GM19238 (cell line): ENCODE measurements at regions not wholly inside any gene's neighbourhood (a gene's known extent, or its start where the extent isn't known, plus 50 kb on each side); places are given as distances from the start of the nearest gene placed in this dataset.

Source experiments
- DNase-seq: peaks from one replicate; pipeline ENCODE4 v3.0.0; 2011; ENCODE audit warnings: low spot score; ENCODE audit not compliant: insufficient read length

DNA sequence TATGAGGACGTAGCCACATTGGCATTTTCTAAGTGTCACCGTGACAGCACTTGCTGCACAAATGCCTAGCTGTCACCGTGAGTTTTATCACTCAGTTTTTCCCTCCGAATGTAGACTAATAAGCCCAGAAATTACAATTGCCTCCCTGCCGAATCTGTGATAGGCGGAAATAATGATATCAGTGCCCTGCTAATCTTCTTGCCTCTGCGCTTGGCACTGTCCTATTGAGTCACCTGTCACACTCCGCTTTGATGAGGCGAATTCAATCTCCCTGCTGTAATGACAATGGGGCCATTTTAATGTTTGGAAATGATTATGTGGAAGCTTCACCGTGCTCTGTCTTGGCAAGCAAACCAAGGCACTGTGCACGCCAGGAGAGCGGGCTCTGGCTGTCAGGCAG lies 112.8 kb downstream of the LINC00237 start:
- no peak for DNase-seq

- DNase-seq: no peak
Observed at GRCh38 chr20:20992686-20993360, 113.3 kb downstream of the LINC00237 start.

DNA sequence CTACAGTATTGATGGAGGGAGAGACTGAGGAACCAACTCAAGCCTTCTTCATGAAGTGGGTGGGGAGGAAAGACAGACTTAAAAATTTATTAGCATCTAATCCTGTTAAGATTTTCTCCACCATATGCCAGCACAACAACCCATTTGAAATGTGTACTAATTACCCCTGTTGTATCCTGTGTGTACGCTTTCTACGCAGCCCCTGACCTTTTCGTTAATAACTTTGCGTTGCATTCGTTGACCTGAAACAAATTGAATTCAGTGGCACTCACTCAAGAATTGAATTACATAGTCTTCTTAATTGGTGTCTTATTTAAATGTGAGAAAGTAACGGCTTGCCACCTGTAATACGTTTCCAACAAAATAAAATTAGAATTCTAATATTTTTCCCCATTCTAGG lies 113.9 kb downstream of the LINC00237 start:
- no peak for DNase-seq

DNA sequence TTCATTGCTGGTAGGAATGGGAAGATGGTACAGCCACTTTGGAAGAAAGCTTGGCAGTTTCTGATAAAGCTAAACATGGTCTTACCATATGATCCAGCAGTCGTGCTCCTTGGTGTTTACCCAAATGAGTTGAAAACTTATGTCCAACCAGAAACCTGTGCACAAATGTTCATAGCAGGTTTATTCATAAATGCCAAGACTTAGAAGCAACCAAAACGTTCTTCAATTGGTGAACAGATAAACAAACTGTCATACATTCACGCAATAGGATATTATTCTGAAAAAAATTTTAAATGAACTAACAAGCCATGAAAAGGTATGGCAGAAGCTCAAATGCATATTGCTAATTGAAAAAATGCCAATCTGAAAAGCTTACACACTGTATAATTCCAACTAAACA lies 117.1 kb downstream of the LINC00237 start:
- no peak for DNase-seq

GRCh38 chr20:20979934-20980333 lies 126.2 kb downstream of the LINC00237 start:
- DNase-seq: no peak

DNA sequence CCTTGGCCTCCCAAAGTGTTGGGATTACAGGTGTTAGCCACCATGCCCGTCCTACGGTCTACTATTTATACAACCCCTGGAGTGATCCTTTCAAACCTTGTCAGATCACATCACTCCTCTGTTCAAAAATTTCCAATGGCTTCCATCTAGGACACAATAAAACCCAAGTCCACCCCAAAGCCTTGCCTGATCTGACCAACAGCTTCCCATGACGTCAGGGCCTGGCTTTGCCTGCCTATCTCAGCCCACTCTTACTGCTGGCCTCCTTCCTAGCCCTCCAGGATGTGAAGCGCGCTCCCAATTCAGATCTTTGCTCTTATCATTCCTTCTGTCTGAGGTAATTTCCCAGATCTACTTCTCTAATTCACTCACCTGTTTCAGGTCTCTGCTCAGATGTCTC lies 128.4 kb downstream of the LINC00237 start:
- DNase-seq: no peak

GRCh38 chr20:20972490-20972889 lies 133.7 kb downstream of the LINC00237 start:
- no peak for DNase-seq

DNA sequence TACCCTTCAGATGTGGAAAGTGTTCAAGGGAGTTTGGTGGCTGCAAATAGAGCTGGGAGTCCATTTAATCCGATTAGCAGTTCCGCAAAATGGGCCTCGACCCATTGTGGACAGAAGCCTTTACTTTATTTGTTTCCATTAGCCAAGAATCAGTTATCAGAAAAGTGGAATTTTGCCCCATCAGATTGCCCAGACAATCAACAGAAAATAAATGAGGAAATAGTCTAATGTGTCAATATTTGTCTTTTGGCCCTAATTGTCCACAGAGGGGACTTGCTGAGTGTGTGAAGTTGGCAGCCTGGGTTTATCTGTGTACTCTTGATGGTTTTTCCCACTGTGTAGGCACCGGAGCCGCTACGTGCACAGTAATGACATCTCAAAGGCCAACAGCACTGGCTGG lies 134.3 kb downstream of the LINC00237 start:
- DNase-seq: no peak

DNA sequence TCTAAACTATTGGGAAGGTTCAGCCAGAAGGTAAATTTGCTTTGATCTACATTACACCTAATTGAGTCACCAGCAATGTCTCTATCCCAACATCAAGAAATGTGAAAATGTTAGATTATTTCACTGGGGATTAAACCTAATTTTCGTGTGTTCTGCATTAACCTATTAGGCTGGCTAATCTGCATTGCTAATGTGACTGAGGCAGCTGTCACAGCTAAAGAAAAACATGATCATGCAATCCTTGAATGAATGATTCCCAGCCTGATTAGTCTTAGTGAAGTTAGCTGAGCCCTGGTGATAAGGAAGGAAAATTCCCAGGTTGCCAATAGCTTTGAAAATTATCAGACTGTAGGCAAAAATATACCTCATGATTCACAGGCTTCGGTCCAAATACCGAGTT lies 135.3 kb downstream of the LINC00237 start:
- DNase-seq: no peak

GRCh38 chr20:20969701-20970280 lies 136.4 kb downstream of the LINC00237 start:
- DNase-seq: no peak

- no peak for DNase-seq
Observed at GRCh38 chr20:20967564-20968184, 138.5 kb downstream of the LINC00237 start.

DNA sequence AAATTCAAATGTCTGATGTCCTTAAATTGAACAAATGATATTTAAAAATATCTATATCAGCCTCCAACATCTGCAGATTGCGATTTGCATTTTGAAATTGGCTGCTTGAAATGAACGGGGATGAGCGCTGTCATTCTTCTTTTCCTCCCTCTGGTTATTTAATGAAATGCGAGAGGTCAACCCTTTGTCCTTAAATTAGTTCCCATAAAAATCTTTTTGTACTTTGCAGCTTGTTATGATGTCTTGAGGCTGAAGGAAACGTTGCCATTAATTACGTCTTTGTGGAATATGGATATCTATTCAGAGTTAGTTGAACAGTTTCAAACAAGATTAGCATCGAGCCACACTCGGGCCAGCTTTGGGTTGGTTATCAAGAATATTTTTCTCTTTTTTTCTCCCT lies 140.0 kb downstream of the LINC00237 start:
- DNase-seq: no peak

DNA sequence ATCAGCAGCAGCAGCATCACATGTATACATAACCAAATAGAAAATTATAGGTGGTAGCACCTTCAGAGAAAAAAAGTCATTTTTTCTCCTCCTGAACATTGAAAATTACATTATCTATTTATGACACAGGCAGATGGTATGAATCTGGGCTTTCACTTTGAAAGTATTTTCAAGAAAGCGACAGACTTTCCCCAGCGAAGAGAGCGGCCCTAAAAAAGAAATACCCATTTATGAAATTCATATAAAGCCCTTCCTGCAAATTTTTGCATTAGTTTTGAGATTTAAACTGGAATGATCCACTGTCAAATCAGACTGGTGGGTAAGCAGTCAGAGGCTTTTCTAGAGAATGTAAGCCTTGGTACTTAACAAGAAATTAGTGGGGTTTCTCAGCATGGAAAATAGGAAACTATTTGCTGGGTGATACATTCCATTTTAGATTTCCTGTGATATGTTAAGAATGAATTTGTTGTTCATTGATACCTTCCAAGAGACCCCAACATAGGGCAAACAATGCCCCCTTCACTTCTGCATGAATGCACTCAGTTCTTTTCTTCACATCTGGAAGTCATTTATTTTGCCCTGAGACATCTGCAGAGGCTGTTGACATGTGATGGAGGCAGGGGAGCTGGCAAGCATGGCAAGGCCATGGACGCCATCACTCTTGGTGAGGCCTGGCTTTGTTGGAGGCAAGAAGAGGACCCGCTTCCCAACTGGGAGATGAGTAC lies 147.0 kb downstream of the LINC00237 start:
- DNase-seq: no peak

GRCh38 chr20:20956513-20956931 lies 149.6 kb downstream of the LINC00237 start:
- no peak for DNase-seq

GRCh38 chr20:20955892-20956291 lies 150.3 kb downstream of the LINC00237 start:
- DNase-seq: no peak

DNA sequence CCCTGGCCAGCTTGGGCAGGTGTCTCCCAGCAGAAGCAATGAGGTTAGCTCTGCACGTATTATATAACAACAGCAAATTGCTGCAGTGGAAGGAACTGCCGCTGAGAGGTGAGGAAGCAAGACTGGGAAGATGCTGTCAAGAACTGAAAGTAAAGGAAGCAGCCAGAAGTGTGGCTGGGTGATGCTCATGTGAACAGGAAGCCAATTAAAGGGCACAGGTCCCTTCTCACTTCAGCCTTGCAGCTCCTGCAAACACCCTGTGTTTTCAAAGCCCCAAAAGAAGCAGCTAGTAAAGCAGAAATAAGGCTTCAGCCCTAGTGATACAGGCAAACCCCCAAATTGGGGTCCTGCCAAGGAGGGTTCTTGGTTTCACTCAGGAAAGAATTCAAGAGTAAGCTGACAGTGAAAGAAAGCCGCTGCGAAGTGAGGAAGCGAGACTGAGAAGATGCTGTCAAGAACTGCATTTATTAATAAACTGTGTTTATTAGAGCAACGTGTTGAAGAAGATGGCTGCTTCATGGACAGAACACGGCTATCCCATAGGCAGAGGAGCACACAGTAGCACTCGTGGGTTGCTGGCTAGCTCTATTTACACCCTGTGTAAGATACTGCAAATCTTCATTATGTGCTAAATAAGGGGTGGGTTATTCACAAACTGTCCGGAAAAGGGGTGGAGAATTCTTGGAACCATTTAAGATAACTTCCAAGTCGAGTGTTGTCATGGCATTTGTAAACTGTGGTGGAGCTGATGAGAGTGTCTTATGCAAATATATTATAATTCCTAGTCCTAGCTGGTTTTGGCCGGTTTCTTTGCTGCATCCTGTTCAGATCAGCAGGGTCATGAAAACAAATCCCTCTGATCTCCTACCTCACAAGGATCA lies 152.2 kb downstream of the LINC00237 start:
- DNase-seq: no peak

- no peak for DNase-seq
Observed at GRCh38 chr20:20950620-20951019, 155.5 kb downstream of the LINC00237 start.

DNA sequence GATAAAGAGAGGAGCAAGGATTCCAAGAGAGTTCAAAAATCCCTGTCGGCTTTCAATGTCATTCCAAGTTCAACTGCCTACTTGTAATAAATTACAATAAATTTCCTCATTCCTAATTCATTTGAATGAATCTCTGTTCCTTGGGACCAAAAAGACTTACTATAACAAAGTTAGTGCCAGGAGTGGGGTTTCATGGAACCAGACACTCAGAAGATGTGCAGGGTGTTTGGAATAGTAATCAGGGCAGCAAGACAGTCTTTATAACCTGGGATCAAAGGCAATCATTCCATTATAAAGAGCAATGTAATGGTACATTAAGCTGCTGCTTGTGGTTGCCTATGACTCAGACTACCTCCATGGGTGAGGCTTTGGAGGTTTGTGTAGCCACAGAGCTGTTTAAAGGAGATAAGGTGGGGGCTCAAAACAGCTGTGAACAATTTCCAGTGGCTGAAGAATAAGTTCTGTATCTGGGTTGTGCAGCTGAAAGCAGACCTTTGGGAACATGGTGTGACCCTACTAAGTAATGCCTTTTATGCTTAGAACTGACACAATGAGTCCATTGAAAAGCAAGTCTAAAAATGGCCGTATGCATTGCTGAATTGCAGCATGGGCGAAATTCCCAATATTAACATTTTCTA lies 159.9 kb downstream of the LINC00237 start:
- DNase-seq: no peak

DNA sequence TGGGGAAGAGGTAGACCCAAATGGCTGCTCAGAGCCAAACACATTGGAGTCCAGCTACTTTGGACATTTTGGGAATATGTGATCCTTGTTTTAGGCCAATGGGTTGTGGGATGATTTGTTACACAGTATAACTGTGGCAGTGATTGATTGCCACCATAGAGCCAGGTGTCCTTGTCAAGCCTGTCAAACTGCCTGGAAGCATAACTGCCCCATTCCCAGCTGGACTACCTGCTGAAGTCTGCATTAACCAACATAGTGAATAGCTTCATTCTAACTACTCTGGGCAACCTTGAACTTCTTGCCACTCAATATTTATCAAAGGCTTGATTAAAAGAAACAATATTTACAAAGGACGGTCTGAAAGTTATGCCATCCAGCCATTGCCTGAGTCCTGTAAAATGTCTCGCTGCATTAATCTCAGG lies 164.7 kb downstream of the LINC00237 start:
- DNase-seq: no peak

DNA sequence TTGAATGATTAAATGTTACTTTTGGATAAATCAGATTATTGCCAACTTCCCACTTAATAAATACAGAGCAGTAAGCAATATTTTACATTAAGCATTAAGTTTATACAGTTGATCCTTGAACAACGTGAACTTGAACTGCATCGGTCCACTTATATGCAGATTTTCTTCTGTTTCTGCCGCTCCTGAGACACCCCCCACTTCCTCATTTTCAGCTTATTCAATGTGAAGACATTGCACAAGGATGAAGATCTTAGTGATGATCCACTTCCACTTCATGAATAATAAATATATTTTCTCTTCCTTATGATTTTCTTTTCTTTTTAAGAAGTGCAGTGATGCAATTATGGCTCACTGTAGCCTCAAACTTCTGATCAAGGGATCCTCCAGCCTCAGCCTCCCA lies 167.2 kb downstream of the LINC00237 start:
- no peak for DNase-seq

DNA sequence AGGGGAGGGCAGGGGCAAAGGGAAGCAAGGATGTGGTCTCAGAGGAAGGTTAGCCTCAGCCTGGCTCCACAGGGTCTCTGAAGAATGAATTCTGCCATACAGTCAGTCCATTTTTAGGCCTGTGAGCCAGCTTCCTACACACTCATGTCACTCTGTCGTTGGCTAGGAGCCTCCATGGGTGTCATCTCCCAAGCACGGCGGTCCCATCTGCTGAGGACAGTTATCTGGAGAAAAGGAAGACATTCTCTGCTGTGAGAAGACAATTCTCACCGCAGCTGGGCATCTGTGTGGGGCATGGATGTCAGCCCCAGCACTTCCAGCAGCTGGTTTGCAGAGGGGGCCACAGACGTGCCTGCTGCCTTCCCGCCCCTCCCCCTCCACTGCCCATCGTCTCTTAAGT lies 167.6 kb downstream of the LINC00237 start:
- DNase-seq: no peak
